GM12878 (cell line): ENCODE measurements at regions not wholly inside any gene's neighbourhood (a gene's known extent, or its start where the extent isn't known, plus 50 kb on each side); places are given as distances from the start of the nearest gene placed in this dataset.

Source experiments
- ATAC-seq: fragments of 200-7000 bp; cut with Tn5 transposase; 3 replicates; pipeline ENCODE4 v1.9.1; 2020; ENCODE audit warnings: mild to moderate bottlenecking, moderate library complexity
- BruUV-seq: library from RNA; stranded (reverse); fragments of 400-500 nt; replicated peaks from 2 replicates; lab custom pipeline; 2021; lab: Mats Ljungman, UMichigan
- CTCF ChIA-PET: fragments of 300-600 bp; sonication (Branson Sonifier 250); formaldehyde crosslinking; extraction: SDS; loops from one replicate; lab custom pipeline; 2021; ENCODE audit warnings: inconsistent platforms; lab: Yijun Ruan, JAX
- POLR2A ChIA-PET: fragments of 350-600 bp; formaldehyde crosslinking; extraction: SDS; loops from one replicate; lab custom pipeline; 2021; ENCODE audit warnings: inconsistent platforms; lab: Charles Lee
- RAD21 ChIA-PET: fragments of 300-600 bp; sonication (Branson Sonifier 250); formaldehyde crosslinking; loops from one replicate; lab custom pipeline; 2023; ENCODE audit warnings: antibody characterized with exemption; ENCODE audit not compliant: unreplicated experiment; lab: Charles Lee
- SMC1A ChIA-PET: fragments of 300-600 bp; sonication (Branson Sonifier 250); formaldehyde crosslinking; loops from one replicate; lab custom pipeline; 2023; ENCODE audit not compliant: unreplicated experiment, uncharacterized antibody; lab: Charles Lee
- DNase-seq: peaks from one replicate; pipeline ENCODE4 v3.0.0-alpha.2; 2011; ENCODE audit warnings: low read depth, low spot score
- FAIRE-seq: peaks from 3 replicates; lab custom pipeline; 2011; peaks lifted over from hg19 to GRCh38; lab: Jason Lieb, UNC
- H2AFZ ChIP-seq: 2 replicates; pipeline ENCODE4 v1.6.0; 2011; ENCODE audit warnings: low read depth, low read length, control low read depth; ENCODE audit not compliant: control insufficient read depth
- H3K27ac ChIP-seq: 2 replicates; pipeline ENCODE4 v1.5.1; 2011; ENCODE audit warnings: control low read depth; ENCODE audit not compliant: control insufficient read depth, insufficient read depth
- H3K27me3 ChIP-seq, 2 experiments: replicated peaks in 1 of 2; 2 replicates each; pipeline versions ENCODE4 v1.6.0 to v1.6.1; 2011; ENCODE audit warnings: low read length in 1 of 2; ENCODE audit not compliant: control insufficient read depth in 2 of 2, insufficient read depth in 2 of 2
- H3K36me3 ChIP-seq, 2 experiments: 2 replicates each; pipeline ENCODE4 v1.5.1; 2011; ENCODE audit warnings: low read length in 1 of 2; ENCODE audit not compliant: control insufficient read depth in 2 of 2, insufficient read depth in 2 of 2
- H3K4me1 ChIP-seq: 2 replicates; pipeline ENCODE4 v1.6.1; 2011; ENCODE audit warnings: mild to moderate bottlenecking, low read length, moderate library complexity, mixed read lengths; ENCODE audit not compliant: control insufficient read depth, insufficient read depth
- H3K4me2 ChIP-seq: 2 replicates; pipeline ENCODE4 v1.6.0; 2011; ENCODE audit warnings: control low read depth; ENCODE audit not compliant: control insufficient read depth, insufficient read depth
- H3K4me3 ChIP-seq: fragments of 200-600 bp; sonication (generic); 2 replicates; pipeline ENCODE4 v1.5.1; 2016
- H3K79me2 ChIP-seq: 2 replicates; pipeline ENCODE4 v1.6.0; 2011; ENCODE audit warnings: low read length; ENCODE audit not compliant: control insufficient read depth, insufficient read depth
- H3K9ac ChIP-seq: 2 replicates; pipeline ENCODE4 v1.8.0; 2011; ENCODE audit warnings: low read length, control low read depth, mixed read lengths; ENCODE audit not compliant: control insufficient read depth, insufficient read depth
- H3K9me3 ChIP-seq: replicated peaks from 3 replicates; pipeline ENCODE4 v1.5.1; 2011; ENCODE audit warnings: mild to moderate bottlenecking, low read length; ENCODE audit not compliant: control insufficient read depth, insufficient read depth
- H4K20me1 ChIP-seq: 2 replicates; pipeline ENCODE4 v1.6.0; 2011; ENCODE audit not compliant: control insufficient read depth, insufficient read depth
- BHLHE40 ChIP-seq, 2 experiments: fragments of 450-650 bp in 1 of 2; IDR thresholded peaks; 2 replicates each; pipeline ENCODE4 v1.6.1; 2011 to 2017; ENCODE audit warnings: low read depth in 2 of 2, borderline replicate concordance in 1 of 2, improper control_type of control experiment in 1 of 2, low read length in 1 of 2, mild to moderate bottlenecking in 1 of 2
- ESRRA ChIP-seq: IDR thresholded peaks from 2 replicates; pipeline ENCODE4 v1.6.1; 2012; ENCODE audit warnings: mild to moderate bottlenecking, low read length, improper control_type of control experiment
- NKRF ChIP-seq: fragments of 450-650 bp; conservative IDR thresholded peaks from 2 replicates; pipeline ENCODE4 v1.6.1; 2017; ENCODE audit warnings: mild to moderate bottlenecking, moderate library complexity
- RBBP5 ChIP-seq: fragments of 200-600 bp; sonication (generic); conservative IDR thresholded peaks from 2 replicates; pipeline ENCODE4 v1.6.1; 2016
- TCF12 ChIP-seq: IDR thresholded peaks from 2 replicates; pipeline ENCODE4 v1.6.1; 2011; ENCODE audit warnings: low read depth, mild to moderate bottlenecking, low read length
- ZNF384 ChIP-seq: IDR thresholded peaks from 2 replicates; pipeline ENCODE4 v1.6.1; 2012; ENCODE audit warnings: low read depth, mild to moderate bottlenecking, low read length, improper control_type of control experiment, borderline replicate concordance
- ZZZ3 ChIP-seq: IDR thresholded peaks from 2 replicates; pipeline ENCODE4 v1.6.1; 2011; ENCODE audit warnings: low read depth; ENCODE audit not compliant: control insufficient read depth, insufficient read length
- WGBS: methylation state at CpG from one replicate; pipeline ENCODE4 v1.1.6; 2016; ENCODE audit warnings: low lambda C conversion rate; ENCODE audit not compliant: insufficient replicate concordance, insufficient coverage; ENCODE audit errors: missing lambda C conversion rate; 5-methylcytosine and 5-hydroxymethylcytosine counted together
- in situ Hi-C: fragments of 300-500 bp; cut with MboI; formaldehyde crosslinking; loops from 9 replicates; pipeline ENCODE4 v1.14.3; 2018; ENCODE audit warnings: mixed read lengths
- intact Hi-C: fragments of 100-400 bp; cut with micrococcal nuclease; formaldehyde crosslinking; loops from one replicate; pipeline ENCODE4 v1.14.2; 2022; ENCODE audit not compliant: unreplicated experiment

GRCh38 chr17:73798111-73798748, 154.0 kb upstream of the SDK2 start:
- SMC1A ChIA-PET, result no interaction called here
- Histone ChIP-seq H3K4me1 (no peaks in the 10 kb centered on the region), H3K36me3 (no peaks in the 10 kb centered on the region), H3K4me3 (no peak overlapping the region), H4K20me1 (no peaks in the 10 kb centered on the region), H3K4me2 (no peak overlapping the region), H2AFZ (no peak overlapping the region), H3K27me3 (no peaks in the 10 kb centered on the region), H3K79me2 (no peaks in the 10 kb centered on the region), H3K27ac (no peak overlapping the region), H3K9me3 (no peaks in the 10 kb centered on the region), H3K9ac (no peak overlapping the region)
- intact Hi-C loops, result no loop called here
- no TSS peak for BruUV-seq
- FAIRE-seq, result no peak
- RAD21 ChIA-PET, result no interaction called here
- in situ Hi-C loops, result no loop called here
- TF ChIP-seq TCF12 (no peak), BHLHE40 (IDR thresholded peaks at IDR 0.05; ENCODE audit: borderline replicate concordance in 1 of 2, low read depth in 2 of 2, low read length in 1 of 2) (no peak), ZZZ3 (no peak), RBBP5 (no peak), ESRRA (no peak), NKRF (no peak)
- POLR2A ChIA-PET, result no interaction called here
- no peak for ATAC-seq
- WGBS, result 19% methylated on average over 6 of the region's 7 CpGs
- CTCF ChIA-PET, result no interaction called here
- no peak for DNase-seq

- no peak for ATAC-seq
- Histone ChIP-seq H4K20me1 (no peaks in the 10 kb centered on the region), H3K4me3 (no peak overlapping the region), H3K9ac (no peak overlapping the region), H3K79me2 (no peaks in the 10 kb centered on the region), H3K36me3 (no peaks in the 10 kb centered on the region), H3K27ac (no peak overlapping the region), H3K27me3 (no peaks in the 10 kb centered on the region), H3K4me2 (no peak overlapping the region), H2AFZ (no peak overlapping the region), H3K9me3 (no peaks in the 10 kb centered on the region), H3K4me1 (no peaks in the 10 kb centered on the region)
- no peak for FAIRE-seq
- ChIA-PET SMC1A (no interaction called here), RAD21 (no interaction called here), POLR2A (no interaction called here), CTCF (no interaction called here)
- TF ChIP-seq ZNF384, result no peak
- in situ Hi-C loops (no loop called here), intact Hi-C loops (no loop called here)
- DNase-seq, result no peak
- no TSS peak for BruUV-seq
Measured at GRCh38 chr17:73799096-73799495, 154.9 kb upstream of the SDK2 start.
